ENCODE measurements at regions not wholly inside any gene's neighbourhood (a gene's known extent, or its start where the extent isn't known, plus 50 kb on each side); places are given as distances from the start of the nearest gene placed in this dataset.
A peak's percentile ranks its signal among the peaks of the same experiment; 100 is the strongest.
"Not testable (repeated sequence)": the region's sequence is repeated elsewhere in the genome, so short reads cannot be mapped to it uniquely, and the experiment has no call there.

DNA sequence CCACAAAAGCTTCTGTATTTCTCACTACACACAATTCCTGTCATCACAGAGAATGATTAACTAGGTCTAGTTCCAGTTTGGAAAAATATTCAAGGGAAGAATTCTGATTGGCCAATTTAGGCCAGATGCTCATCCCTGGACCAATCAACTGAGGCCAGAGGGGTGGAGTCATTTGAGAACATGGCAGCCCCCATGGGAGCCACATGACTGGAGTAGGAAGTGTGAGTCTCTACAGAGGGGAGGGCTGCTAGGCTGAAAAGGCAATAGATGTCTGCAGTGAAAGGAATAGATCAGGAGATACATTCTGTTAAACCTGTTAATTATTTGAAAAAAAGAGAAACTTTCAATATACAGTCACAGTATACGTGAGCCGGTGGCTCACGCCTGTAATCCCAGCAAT lies 125.2 kb downstream of the UNC93B1 start:
- DNase-seq (ENCODE audit: low spot score in 2 of 2); FAIRE-seq: not testable (repeated sequence)

DNA sequence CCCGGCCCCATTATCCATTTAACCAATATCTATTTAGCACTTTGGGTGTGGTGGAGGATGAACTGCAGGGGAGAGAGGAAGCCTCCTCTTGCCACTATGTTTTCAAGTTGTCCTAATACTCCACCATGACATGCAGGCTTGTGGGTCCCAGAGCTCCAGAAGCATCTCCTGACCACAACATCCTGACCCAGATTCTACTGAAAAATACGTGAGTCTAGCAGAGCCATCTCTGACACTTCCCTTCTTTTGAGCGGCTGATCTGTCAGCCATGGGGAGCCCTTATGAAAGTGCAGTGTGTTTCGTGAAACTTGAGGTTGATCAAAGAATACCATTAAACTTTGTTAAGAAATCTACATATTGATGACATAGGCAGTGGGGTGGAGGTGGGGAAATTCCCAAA lies 126.6 kb downstream of the UNC93B1 start:
- FAIRE-seq; DNase-seq (ENCODE audit: low spot score in 2 of 2): not testable (repeated sequence)

DNA sequence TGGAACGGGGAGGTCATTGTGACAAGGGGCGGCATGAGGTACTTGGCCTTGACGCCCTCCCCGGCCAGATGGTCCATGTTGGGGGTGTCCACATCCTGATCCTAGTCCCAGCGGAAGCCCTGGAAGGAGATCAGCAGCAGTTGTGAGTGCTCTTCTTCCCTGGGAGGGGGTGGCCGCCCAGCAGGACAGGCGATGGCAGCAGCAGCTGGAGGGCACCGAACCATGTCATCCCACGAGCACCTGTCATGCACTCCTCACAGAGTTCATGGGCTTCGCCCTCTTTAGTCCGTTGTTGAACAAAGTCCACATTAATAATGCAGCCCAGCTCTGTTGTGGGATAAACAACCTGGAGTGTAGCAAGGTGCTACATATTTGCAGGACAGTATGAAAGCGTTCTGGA lies 130.7 kb downstream of the UNC93B1 start:
- not testable (repeated sequence) for FAIRE-seq; DNase-seq (ENCODE audit: low spot score in 2 of 2)

DNA sequence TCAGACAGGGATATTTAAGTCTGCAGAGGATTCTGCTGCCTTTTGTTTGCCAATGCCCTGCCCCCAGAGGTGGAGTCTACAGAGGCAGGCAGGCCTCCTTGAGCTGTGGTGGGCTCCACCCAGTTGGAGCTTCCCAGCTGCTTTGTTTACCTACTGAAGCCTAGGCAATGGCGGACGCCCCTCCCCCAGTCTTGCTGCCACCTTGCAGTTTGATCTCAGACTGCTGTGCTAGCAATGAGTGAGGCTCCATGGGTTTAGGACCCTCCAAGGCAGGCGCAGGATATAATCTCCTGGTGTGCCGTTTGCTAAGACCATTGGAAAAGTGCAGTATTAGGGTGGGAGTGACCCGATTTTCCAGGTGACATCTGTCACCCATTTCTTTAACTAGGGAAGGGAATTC lies 132.7 kb downstream of the UNC93B1 start:
- FAIRE-seq; DNase-seq (ENCODE audit: low spot score in 2 of 2): not testable (repeated sequence)

DNA sequence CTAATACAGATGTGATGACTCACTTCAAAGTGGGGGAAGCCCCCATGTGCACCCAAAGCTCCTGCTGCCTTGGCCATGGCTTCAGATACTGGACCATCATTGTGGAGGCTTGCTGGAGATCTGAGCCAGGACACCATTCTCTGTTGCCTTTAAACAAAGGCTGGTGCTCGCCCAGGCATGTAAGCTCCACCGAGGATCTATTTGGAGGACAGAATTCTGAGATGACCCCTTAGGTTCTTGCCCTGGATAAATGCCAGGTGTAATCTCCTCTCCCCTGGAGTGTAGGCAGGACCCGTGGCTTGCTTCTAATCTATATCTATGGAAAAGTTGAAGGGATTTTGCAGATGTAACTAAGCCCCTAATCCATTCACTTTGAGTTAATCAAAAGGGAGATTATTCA lies 141.0 kb downstream of the UNC93B1 start:
- not testable (repeated sequence) for FAIRE-seq; DNase-seq (ENCODE audit: low spot score in 2 of 2)

DNA sequence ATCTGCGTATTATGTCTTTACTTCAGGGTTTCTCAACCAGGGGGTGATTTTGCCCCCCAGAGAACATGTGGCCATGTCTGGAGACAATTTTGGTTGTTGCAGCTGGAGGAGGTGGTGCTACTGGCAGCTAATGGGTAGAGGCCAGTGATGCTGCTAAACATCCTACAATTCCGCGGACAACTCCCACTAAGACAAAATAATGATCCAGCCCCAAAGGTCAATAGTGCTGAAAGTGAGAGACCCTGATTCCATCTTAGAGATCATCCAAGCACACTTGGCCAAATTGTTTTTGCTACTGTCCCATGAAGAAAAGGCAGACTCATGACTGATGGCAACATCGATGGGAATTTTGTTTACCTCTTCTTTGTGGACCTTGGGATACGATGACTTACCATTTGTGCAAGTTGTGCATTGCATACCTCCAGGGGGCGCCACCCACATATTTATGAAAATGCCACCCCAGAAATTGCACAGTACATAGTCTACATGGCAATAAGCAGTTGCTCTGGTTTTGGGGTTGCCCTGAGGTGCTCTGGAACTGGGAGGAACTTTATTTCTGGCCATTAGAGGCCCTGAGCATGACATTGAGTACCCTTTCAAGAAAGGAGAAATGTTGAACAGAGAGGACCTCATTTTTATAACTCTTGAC lies 144.3 kb downstream of the UNC93B1 start:
- DNase-seq (ENCODE audit: low spot score in 2 of 2); FAIRE-seq: not testable (repeated sequence)

DNA sequence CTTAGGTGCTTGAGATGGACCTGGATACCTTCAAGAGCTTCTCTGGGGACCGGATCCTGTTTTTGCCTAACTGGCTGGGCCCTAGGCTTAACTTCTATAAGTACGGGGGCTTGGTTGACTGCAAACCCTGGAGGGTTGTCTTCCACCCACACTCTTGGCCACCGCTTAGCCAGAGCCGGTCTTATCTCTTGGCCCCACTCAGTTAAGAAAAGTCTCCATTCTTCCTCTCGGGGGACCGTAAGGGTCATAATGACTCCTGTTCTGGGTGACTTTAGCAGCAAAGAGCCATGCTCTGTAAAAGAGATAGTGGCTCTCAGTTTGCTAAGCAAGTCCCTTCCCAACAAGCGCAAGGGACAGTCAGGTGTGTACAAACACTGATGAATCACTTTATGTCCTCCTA lies 153.2 kb downstream of the UNC93B1 start:
- FAIRE-seq; DNase-seq (ENCODE audit: low spot score in 2 of 2): not testable (repeated sequence)

DNA sequence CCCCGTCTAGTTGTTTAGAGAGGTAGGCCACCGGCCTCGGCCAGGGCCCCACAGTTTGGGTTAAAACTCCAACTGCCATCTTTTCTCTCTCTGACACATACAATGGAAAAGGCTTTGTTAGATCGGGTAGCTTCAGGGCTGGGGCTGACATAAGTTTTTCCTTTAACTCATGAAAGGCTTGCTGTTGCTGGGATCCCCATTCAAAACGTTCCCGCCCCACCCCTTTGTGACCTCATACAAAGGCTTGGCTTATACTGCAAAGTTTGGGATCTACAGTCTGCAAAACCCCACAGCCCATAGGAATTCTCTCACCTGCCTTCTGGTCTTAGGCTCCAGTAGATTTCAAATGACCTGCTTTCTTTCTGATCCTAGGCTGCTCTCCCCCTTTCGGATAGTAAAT lies 154.1 kb downstream of the UNC93B1 start:
- DNase-seq (ENCODE audit: low spot score in 2 of 2); FAIRE-seq: not testable (repeated sequence)

DNA sequence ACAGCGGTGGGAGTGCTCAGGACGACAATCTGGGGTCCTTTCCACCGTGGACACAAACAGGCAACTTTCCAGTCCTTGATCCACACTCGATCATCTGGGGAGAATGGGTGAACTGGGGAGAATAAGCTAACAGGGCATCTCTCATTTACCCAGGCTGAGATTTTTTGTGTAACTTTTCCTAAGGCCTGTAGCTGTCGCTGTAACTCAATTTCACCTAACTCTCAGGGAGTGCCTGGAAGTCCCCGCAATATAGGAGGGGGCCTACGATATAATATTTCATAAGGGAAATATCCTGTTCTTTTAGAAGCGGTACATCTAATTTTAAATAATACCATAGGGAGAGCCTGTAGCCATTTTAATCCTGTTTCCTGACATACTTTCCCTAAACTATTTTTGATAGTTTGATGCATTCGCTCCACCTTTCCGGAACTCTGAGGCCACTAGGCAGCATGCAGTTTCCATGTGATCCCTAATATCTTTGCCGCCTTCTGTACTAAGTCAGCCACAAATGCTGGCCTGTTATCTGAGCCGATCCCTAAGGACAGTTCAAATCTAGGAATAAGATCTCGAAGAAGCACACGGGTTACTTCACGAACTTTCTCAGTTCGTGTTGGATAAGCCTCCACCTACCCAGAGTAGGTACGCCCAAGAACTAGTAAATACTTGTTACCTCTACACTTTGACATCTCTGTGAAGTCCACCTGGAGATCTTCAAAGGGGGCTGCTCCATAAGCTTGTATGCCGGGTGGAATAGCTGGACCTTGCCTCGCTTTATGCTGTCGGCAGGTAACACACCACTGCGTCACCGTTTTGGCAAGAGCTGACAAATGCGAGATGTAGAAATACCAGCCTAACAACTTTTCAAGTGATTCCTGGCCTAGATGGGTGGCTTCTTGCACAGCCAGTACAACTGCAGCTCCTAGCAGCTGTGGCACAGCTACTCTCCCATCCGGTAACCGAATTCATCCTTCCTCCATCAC lies 155.7 kb downstream of the UNC93B1 start:
- not testable (repeated sequence) for DNase-seq (ENCODE audit: low spot score in 2 of 2); FAIRE-seq

DNA sequence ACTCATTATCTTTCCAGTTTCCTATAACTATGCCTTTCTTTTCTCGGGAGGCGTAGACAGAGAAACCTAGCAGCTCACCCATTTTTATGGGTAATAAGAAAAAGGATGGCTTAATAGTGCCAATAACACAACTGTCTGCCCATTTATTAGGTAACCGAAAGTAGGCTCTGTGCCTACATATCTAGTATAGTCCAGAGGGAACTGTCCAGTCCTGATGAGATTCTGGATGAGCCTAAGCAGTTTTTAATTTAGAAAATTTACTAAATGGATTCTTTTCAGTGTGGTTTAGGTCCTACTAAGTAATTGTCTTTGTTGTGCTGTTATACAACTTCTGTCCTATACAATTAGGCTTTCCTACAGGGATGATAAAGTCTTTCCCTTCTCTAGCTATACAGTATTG lies 157.6 kb downstream of the UNC93B1 start:
- not testable (repeated sequence) for DNase-seq (ENCODE audit: low spot score in 2 of 2); FAIRE-seq

DNA sequence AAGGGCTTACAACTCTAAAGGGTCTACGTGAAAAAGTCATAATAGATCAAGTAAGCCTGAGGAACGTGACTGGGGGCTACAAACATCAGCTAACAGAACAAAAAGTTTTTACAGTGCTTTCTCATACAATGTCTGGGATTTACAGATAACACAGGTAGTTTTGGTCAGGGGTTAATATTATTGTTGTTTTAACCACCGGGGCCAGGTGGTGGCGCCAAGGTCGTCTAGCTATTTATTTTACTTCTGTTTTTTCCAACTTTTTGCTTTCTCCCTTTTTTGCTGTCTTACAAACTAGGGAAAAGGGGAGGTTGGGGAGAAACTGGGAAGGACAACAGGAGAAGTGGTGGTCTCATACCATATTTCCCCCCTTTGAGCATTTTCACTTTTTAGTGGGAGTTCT lies 158.6 kb downstream of the UNC93B1 start:
- not testable (repeated sequence) for FAIRE-seq; DNase-seq (ENCODE audit: low spot score in 2 of 2)

DNA sequence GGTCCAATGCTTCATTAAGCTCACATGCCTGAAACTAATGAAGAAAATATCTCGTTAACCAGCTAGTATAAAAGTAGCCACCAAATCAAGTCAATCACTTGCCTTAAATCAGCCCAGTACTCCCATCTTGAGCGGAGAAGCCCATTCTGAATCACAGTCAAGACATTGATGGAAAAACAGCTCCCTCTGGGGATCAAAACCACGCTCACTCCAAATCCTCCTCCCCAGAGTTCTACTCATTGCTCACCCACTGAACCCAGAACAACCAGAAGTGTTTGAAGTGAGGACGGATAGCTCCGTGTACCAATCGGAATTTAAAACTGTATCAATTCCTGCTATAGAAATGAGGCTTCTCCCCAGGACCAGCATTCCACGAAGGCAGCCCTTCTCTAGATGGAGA lies 163.3 kb downstream of the UNC93B1 start:
- not testable (repeated sequence) for FAIRE-seq; DNase-seq (ENCODE audit: low spot score in 2 of 2)

DNA sequence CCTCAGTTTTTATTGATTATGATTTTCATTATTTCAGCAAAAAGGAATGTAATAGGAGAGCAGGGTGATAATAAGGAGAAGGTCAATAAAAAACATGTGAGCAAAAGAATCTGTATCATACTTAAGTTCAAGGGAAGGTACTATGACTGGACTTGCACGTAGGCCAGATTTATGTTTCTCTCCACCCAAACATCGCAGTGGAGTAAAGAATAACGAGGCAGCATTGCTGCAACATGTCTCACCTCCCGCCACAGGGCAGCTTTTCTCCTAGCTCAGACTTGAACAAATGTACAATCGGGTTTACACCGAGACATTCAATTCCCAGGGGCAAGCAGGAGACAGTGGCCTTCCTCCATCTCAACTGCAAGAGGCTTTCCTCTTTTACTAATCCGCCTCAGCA lies 155.7 kb upstream of the ALDH3B2 start:
- not testable (repeated sequence) for DNase-seq (ENCODE audit: low spot score in 2 of 2); FAIRE-seq

DNA sequence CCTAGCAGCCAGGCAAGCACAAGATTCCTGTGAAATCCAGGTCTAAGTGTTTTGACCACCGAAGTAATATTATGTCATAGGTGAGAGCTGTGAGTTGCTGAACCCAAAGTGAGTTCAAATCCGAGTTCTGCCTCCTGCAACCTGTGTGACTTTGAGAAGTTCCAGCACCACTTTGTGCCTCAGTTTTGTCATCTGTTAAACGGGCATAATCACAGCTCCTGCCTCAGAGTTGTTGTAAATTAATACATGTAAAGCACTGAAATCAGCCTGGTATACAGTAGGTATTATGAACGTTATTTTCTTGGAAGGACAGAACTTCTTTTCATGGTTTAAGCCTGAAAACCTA lies 152.5 kb upstream of the ALDH3B2 start:
- FAIRE-seq; DNase-seq (ENCODE audit: low spot score in 2 of 2): not testable (repeated sequence)

DNA sequence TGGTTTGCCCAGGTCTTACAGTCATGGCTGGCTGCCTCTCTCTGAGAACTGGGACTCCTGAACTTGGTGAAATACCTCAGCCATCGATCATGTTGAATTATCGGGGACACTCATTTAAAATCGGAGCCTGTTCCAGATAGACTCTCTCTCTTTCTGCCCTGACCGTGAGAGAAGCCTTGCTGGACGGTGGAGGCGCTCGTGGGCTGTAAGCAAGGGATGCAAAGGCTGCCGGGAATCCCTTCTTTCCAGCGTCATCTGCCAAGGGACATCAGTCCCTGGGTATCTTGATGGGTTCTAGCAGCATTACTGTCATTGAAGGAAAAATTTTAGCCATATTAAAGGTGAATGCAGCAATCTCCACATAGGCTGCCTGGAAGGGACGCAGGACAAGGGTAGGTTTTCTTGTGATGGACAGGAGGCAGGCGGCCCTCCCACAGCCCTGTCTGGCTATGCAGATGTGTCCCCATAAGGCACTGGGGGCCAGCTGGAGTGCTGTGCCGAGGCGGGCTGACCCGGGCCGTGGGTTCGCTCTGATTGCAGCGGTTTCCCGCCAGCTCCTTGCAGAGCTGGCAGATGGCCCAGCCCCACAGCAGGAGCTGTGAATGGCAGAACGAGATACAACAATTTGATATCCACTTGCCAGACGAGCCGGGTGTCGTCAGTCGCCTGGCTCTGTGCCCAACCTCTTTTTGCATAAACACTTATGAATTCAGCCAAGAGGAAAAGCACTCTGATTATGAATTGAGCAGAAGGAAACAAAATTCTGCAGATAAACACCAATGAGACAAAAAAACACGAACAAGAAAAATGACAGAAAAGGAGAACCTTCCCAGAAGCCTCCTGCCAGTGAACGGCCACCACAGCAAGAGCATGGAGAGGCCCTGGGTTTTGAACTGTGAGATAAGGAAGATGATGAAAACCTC lies 151.9 kb upstream of the ALDH3B2 start:
- DNase-seq (ENCODE audit: low spot score in 2 of 2), result peak in 1 of 2 donors; percentile 14
- FAIRE-seq, result not testable (repeated sequence)

DNA sequence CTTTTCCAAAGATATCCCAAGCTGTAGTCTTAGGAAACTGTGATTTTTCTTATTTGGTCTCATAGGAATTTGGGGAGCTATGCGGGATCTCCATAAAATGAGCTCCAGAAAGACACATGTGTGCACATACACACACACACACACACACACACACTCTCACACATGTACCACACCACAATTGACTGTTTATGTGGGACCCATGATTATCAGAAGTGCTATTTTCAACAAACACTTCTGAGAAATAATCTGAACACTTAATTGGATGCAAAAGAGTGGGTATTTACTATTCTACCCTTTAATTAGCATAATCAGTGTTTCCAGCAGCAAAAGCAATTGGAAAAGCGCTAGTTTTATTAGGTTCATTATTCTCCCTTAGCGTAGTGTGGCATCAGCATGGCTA lies 150.4 kb upstream of the ALDH3B2 start:
- DNase-seq (ENCODE audit: low spot score in 2 of 2); FAIRE-seq: not testable (repeated sequence)

DNA sequence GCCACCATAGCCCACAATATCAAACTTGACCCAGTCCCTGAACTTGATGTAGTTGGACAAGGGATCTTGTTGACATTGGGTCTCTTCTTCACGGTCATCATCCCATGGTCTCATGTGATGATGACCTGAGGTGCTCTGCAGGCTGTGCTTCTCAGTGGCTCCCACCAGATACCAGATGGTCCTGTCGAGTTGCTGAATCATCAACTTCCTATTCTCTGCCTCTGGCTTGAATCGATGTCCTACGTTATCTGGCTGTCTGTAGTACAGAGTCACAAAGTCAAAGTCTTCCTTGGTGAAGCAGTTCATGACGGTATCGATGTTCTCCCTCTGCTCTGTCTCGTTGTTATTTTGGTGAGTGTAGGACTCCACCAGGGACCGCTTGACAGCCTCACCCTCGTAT lies 145.7 kb upstream of the ALDH3B2 start:
- DNase-seq (ENCODE audit: low spot score in 2 of 2), result no peak
- FAIRE-seq, result no peak

DNA sequence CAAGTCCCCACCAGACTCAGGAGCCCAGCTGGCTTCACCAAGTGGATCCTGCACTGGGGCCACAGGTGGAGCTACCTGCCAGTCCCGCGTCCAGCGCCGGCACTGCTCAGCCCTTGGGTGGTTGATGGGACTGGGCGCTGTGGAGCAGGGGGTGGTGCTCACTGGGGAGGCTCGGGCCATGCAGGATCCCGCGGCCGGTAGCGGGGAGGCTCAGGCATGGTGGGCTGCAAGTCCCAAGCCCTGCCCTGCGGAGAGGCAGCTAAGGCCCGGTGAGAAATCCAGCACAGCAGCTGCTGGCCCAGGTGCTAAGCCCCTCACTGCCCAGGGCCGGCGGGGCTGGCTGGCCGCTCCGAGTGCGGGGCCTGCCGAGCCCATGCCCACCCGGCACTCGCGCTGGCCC lies 143.1 kb upstream of the ALDH3B2 start:
- DNase-seq (ENCODE audit: low spot score in 2 of 2); FAIRE-seq: not testable (repeated sequence)

DNA sequence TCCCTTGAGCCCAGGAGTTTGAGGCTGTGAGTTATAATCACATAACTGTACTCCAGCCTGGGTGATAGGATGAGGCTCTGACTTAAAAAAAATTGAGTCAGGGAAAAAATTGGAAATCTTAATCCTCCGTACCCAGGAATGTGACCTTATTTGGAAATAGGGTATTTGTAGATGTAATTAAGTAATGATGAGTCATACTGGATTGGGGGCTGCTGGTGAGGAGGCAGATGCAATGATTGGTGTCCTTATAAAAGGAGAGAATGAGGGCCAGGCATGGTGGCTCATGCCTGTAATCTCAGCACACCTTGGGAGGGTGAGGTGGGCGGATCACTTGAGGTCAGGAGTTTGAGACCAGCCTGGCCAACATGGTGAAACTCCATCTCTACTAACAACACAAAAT lies 134.9 kb upstream of the ALDH3B2 start:
- FAIRE-seq; DNase-seq (ENCODE audit: low spot score in 2 of 2): not testable (repeated sequence)

DNA sequence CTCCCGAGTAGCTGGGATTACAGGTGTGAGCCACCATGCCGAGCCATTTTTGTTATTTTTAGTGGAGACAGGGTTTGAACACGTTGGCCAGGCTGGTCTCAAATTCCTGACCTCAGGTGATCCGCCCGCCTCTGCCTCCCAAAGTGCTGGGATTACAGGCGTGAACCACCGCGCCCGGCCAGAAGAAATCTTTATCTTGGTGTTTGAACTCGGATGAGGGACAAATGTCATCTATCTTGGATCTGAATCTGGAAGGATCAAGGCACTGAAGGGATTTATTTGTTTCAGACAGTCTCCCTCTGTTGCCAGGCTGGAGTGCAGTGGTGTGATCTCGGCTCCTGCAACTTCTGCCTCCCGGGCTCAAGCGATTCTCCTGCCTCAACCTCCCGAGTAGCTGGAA lies 133.5 kb upstream of the ALDH3B2 start:
- not testable (repeated sequence) for FAIRE-seq; DNase-seq (ENCODE audit: low spot score in 2 of 2)

Measured in frontal cortex (tissue), 3 donors.